Lower leg skin (tissue), 3 donors: ENCODE measurements at regions not wholly inside any gene's neighbourhood (a gene's known extent, or its start where the extent isn't known, plus 50 kb on each side); places are given as distances from the start of the nearest gene placed in this dataset.

Experiments
- POLR2A ChIP-seq, 2 donors: fragments of 450-650 bp; IDR thresholded peaks; one replicate each; pipeline ENCODE4 v1.6.1; 2016 to 2017; ENCODE audit warnings: antibody characterized with exemption in 2 of 2, mild to moderate bottlenecking in 1 of 2, moderate library complexity in 1 of 2
- TF ChIP-seq, protein P1 (sequence below), 3 donors: fragments of 450-650 bp; IDR thresholded peaks; one replicate each; pipeline ENCODE4 v1.5.1; 2016; ENCODE audit warnings: antibody characterized with exemption in 3 of 3, mild to moderate bottlenecking in 3 of 3, moderate library complexity in 2 of 3

DNA sequence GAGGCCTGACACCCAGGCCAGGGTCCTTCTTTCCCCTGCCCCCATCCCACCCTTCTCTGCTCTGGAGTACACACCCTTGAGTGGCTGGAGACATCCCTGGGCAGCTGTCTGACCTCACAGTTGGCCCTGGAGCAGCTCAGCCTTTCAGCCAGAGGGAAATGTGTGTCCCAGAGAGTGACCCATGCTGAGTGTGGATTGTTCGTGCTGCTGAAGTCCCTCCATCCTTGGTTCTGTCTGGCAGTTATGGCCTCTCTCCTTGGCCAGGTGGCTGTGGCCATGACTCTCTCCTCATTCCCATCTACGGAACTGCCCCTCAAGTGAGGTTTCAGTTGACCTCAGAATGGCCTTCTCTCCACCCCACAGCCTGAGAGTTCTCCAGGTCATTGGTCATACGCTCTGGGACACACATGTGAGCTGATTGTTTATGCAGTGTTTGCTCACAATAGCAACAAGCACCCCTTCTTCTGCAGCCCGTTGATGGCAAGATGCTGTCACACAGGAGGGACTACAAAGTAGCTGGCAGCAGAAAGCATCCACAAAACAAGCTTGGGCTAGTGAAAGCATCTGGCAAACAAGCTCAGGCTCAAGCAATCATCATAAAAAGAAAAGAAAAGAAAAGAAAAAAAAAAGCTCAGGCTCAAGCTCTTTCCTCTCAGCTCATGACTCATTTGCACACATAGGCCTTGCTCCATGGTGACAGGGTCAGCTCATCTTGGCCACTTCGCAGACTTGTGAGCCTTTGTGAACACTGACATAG lies 55.3 kb upstream of the ITGA11 start:
- TF ChIP-seq POLR2A (IDR thresholded peaks at IDR 0.05) = no peak
- TF ChIP-seq, protein P1, sequence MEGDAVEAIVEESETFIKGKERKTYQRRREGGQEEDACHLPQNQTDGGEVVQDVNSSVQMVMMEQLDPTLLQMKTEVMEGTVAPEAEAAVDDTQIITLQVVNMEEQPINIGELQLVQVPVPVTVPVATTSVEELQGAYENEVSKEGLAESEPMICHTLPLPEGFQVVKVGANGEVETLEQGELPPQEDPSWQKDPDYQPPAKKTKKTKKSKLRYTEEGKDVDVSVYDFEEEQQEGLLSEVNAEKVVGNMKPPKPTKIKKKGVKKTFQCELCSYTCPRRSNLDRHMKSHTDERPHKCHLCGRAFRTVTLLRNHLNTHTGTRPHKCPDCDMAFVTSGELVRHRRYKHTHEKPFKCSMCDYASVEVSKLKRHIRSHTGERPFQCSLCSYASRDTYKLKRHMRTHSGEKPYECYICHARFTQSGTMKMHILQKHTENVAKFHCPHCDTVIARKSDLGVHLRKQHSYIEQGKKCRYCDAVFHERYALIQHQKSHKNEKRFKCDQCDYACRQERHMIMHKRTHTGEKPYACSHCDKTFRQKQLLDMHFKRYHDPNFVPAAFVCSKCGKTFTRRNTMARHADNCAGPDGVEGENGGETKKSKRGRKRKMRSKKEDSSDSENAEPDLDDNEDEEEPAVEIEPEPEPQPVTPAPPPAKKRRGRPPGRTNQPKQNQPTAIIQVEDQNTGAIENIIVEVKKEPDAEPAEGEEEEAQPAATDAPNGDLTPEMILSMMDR (IDR thresholded peaks at IDR 0.05) = no peak
